C4-2B (cell line): ENCODE measurements at regions not wholly inside any gene's neighbourhood (a gene's known extent, or its start where the extent isn't known, plus 50 kb on each side); places are given as distances from the start of the nearest gene placed in this dataset.
"Not testable (repeated sequence)": the region's sequence is repeated elsewhere in the genome, so short reads cannot be mapped to it uniquely, and the experiment has no call there.

ENCODE experiments used
- ZFX ChIP-seq: fragments of 450-650 bp; IDR thresholded peaks from 2 replicates; pipeline ENCODE4 v1.6.1; 2017
- TF ChIP-seq, protein P1 (sequence below): fragments of 450-650 bp; conservative IDR thresholded peaks from 2 replicates; pipeline ENCODE4 v1.5.1; 2017; ENCODE audit warnings: mild to moderate bottlenecking

DNA sequence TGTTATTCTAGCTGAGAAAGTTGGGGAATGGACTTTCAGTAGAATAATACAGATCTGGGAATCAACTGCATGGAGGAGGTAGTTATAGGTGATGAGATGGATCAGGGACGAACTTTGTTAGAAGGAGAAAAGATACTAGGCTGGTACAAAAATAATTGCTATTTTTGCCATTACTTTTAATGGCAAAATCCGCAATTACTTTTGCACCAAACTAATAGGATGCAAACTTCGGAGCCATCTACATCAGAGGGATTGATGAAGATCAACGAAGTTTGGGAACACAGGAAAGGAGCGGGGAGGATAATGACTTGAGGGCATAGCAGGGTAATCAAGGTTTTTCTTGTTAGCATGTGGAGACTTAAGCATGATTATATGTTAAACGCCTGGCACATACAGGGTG, 111.9 kb downstream of the DEFB131A start:
- TF ChIP-seq, protein P1, sequence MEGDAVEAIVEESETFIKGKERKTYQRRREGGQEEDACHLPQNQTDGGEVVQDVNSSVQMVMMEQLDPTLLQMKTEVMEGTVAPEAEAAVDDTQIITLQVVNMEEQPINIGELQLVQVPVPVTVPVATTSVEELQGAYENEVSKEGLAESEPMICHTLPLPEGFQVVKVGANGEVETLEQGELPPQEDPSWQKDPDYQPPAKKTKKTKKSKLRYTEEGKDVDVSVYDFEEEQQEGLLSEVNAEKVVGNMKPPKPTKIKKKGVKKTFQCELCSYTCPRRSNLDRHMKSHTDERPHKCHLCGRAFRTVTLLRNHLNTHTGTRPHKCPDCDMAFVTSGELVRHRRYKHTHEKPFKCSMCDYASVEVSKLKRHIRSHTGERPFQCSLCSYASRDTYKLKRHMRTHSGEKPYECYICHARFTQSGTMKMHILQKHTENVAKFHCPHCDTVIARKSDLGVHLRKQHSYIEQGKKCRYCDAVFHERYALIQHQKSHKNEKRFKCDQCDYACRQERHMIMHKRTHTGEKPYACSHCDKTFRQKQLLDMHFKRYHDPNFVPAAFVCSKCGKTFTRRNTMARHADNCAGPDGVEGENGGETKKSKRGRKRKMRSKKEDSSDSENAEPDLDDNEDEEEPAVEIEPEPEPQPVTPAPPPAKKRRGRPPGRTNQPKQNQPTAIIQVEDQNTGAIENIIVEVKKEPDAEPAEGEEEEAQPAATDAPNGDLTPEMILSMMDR = not testable (repeated sequence)
- TF ChIP-seq ZFX = not testable (repeated sequence)
